Lower lobe of right lung (tissue), 2 donors: ENCODE measurements at regions not wholly inside any gene's neighbourhood (a gene's known extent, or its start where the extent isn't known, plus 50 kb on each side); places are given as distances from the start of the nearest gene placed in this dataset.
"Not testable (repeated sequence)": the region's sequence is repeated elsewhere in the genome, so short reads cannot be mapped to it uniquely, and the experiment has no call there.

Experiments used
- ATAC-seq, 2 donors: fragments of 200-7000 bp; cut with Tn5 transposase; one replicate each; pipeline ENCODE4 v1.9.1; 2020 to 2022; ENCODE audit warnings: mild to moderate bottlenecking in 2 of 2, moderate library complexity in 2 of 2
- DNase-seq: peaks from one replicate; pipeline ENCODE4 v3.0.0-alpha.2; 2020
- H3K27ac ChIP-seq: fragments of 200-600 bp; one replicate; pipeline ENCODE4 v1.8.0; 2022
- H3K27me3 ChIP-seq: fragments of 200-600 bp; one replicate; pipeline ENCODE4 v1.8.0; 2022; ENCODE audit warnings: low read depth
- H3K36me3 ChIP-seq: fragments of 200-600 bp; one replicate; pipeline ENCODE4 v1.8.0; 2022; ENCODE audit warnings: mild to moderate bottlenecking
- H3K4me1 ChIP-seq: fragments of 200-600 bp; one replicate; pipeline ENCODE4 v1.8.0; 2022
- H3K4me3 ChIP-seq: fragments of 200-600 bp; one replicate; pipeline ENCODE4 v1.8.0; 2022; ENCODE audit warnings: mild to moderate bottlenecking
- H3K9me3 ChIP-seq: fragments of 200-600 bp; one replicate; pipeline ENCODE4 v1.8.0; 2022
- CTCF ChIP-seq: fragments of 200-600 bp; IDR thresholded peaks from one replicate; pipeline ENCODE4 v1.8.0; 2022; ENCODE audit warnings: antibody characterized with exemption, mild to moderate bottlenecking
- intact Hi-C: fragments of 100-400 bp; cut with DNase I; formaldehyde crosslinking; loops from one replicate; pipeline ENCODE4 v1.11.0; 2022
- donor health status: DM: no; HTN: yes; CAD: no; lungs with severe emphysema.

GRCh38 chr17:6928193-6928592 is 67.7 kb upstream of the ALOX12 start:
- Histone ChIP-seq H3K27ac (no peak overlapping the region), H3K4me3 (no peak overlapping the region), H3K27me3 (no peaks in the 10 kb centered on the region), H3K36me3 (no peaks in the 10 kb centered on the region), H3K4me1 (no peaks in the 10 kb centered on the region), H3K9me3 (no peaks in the 10 kb centered on the region)
- no peak for ATAC-seq
- TF ChIP-seq CTCF, result no peak
- intact Hi-C loops, result no loop called here
- no peak for DNase-seq

- H3K27me3 ChIP-seq, result no peaks in the 10 kb centered on the region
- DNase-seq (no peak), ATAC-seq (no peak)
- intact Hi-C loops, result no loop called here
- no peaks in the 10 kb centered on the region for H3K9me3 ChIP-seq
- no peak overlapping the region for H3K4me3 ChIP-seq
- no peaks in the 10 kb centered on the region for H3K36me3 ChIP-seq
- no peaks in the 10 kb centered on the region for H3K4me1 ChIP-seq
- H3K27ac ChIP-seq, result no peak overlapping the region
- TF ChIP-seq CTCF, result no peak
Measured at GRCh38 chr17:6930749-6931148, 65.1 kb upstream of the ALOX12 start.

- ATAC-seq, H3K4me3 ChIP-seq, H3K36me3 ChIP-seq, H3K4me1 ChIP-seq, H3K27me3 ChIP-seq, H3K9me3 ChIP-seq, H3K27ac ChIP-seq, intact Hi-C loops, DNase-seq: not testable (repeated sequence)
Measured at GRCh38 chr17:6934544-6934943, 61.3 kb upstream of the ALOX12 start.

GRCh38 chr17:6936370-6937028 is 59.4 kb upstream of the ALOX12 start:
- H3K9me3 ChIP-seq, result no peaks in the 10 kb centered on the region
- DNase-seq (no peak), ATAC-seq (peak; percentile 62 to 89)
- peak overlapping the region; percentile 68 for H3K27ac ChIP-seq
- H3K4me3 ChIP-seq, result peak overlapping the region; percentile 40
- no peaks in the 10 kb centered on the region for H3K36me3 ChIP-seq
- intact Hi-C loops, result no loop called here
- H3K27me3 ChIP-seq, result no peaks in the 10 kb centered on the region
- TF ChIP-seq CTCF, result no peak
- H3K4me1 ChIP-seq, result no peaks in the 10 kb centered on the region

GRCh38 chr17:6938637-6939036 is 57.2 kb upstream of the ALOX12 start:
- Histone ChIP-seq H3K4me1 (no peaks in the 10 kb centered on the region), H3K27me3 (no peaks in the 10 kb centered on the region), H3K36me3 (no peaks in the 10 kb centered on the region), H3K27ac (no peak overlapping the region), H3K4me3 (no peak overlapping the region), H3K9me3 (no peaks in the 10 kb centered on the region)
- no peak for DNase-seq
- intact Hi-C loops, result no loop called here
- ATAC-seq, result no peak
- TF ChIP-seq CTCF, result no peak

GRCh38 chr17:6940186-6940649 is 55.6 kb upstream of the ALOX12 start:
- no peaks in the 10 kb centered on the region for H3K36me3 ChIP-seq
- no peaks in the 10 kb centered on the region for H3K4me1 ChIP-seq
- no peak for TF ChIP-seq CTCF
- H3K27me3 ChIP-seq, result no peaks in the 10 kb centered on the region
- H3K27ac ChIP-seq, result no peak overlapping the region
- no peaks in the 10 kb centered on the region for H3K9me3 ChIP-seq
- H3K4me3 ChIP-seq, result peak overlapping the region; percentile 31
- no peak for DNase-seq
- intact Hi-C loops, result no loop called here
- no peak for ATAC-seq
